HFFc6 (cell line): ENCODE measurements at regions not wholly inside any gene's neighbourhood (a gene's known extent, or its start where the extent isn't known, plus 50 kb on each side); places are given as distances from the start of the nearest gene placed in this dataset.

Source experiments
- DNase-seq: peaks from one replicate; pipeline ENCODE4 v3.0.0-alpha.2; 2018
- H3K27ac Mint-ChIP-seq: 2 replicates; pipeline ENCODE4 v1.8.0; 2020; ENCODE audit warnings: mild to moderate bottlenecking, mixed read lengths
- H3K27me3 Mint-ChIP-seq: 2 replicates; pipeline ENCODE4 v1.8.0; 2021; ENCODE audit warnings: mild to moderate bottlenecking, moderate library complexity, mixed read lengths; ENCODE audit not compliant: insufficient read depth
- H3K36me3 Mint-ChIP-seq: 2 replicates; pipeline ENCODE4 v1.8.0; 2021; ENCODE audit warnings: low read depth, mixed read lengths
- H3K4me1 Mint-ChIP-seq: 2 replicates; pipeline ENCODE4 v1.8.0; 2020; ENCODE audit warnings: low read depth, mixed read lengths
- H3K4me3 Mint-ChIP-seq: 2 replicates; pipeline ENCODE4 v1.8.0; 2020; ENCODE audit warnings: mild to moderate bottlenecking, moderate library complexity, mixed read lengths
- H3K9me3 Mint-ChIP-seq: 2 replicates; pipeline ENCODE4 v1.8.0; 2020; ENCODE audit warnings: mild to moderate bottlenecking, mixed read lengths
- TF ChIP-seq, protein P1 (sequence below): fragments of 200-600 bp; sonication (generic); IDR thresholded peaks from 2 replicates; pipeline ENCODE4 v1.5.0; 2021; ENCODE audit warnings: antibody characterized with exemption, mild to moderate bottlenecking

DNA sequence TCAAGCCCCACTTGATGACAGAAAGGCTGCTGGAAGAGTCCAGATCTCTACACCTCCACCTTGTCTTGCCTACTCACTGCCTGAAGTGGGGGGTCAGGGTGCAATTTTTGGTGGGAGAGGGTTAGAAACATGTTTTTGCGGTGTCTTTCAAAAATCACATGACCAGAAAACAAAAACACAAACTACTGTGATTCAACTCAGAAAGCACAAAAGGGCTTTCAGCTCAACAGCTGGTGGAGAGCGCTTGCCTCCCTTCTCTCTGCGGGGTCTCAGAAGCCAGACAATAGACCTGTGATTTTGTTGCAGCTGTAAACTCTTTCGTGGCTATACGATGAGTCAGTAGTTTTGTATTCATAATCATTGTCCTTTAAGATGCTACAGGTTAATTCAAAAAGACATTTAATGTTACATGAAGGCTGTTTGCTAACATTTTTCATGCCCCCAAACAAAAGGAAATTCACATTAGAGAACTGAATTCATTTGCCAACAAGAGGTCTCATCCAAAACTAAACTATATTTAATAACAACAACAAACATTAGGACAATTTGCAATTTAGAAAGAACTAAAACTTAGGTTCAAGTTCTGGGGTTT, 172.6 kb upstream of the RAI14 start:
- H3K36me3 Mint-ChIP-seq, result no peaks in the 10 kb centered on the region; the same call in 1 of the 2 replicates
- no peaks in the 10 kb centered on the region; the same call in 1 of the 2 replicates for H3K27me3 Mint-ChIP-seq
- H3K27ac Mint-ChIP-seq, result no peak overlapping the region
- no peak overlapping the region for H3K4me3 Mint-ChIP-seq
- peaks cover 51% of the 10 kb centered on the region for H3K4me1 Mint-ChIP-seq
- H3K9me3 Mint-ChIP-seq, result no peaks in the 10 kb centered on the region; the same call in 1 of the 2 replicates
- DNase-seq, result no peak
- TF ChIP-seq, protein P1, sequence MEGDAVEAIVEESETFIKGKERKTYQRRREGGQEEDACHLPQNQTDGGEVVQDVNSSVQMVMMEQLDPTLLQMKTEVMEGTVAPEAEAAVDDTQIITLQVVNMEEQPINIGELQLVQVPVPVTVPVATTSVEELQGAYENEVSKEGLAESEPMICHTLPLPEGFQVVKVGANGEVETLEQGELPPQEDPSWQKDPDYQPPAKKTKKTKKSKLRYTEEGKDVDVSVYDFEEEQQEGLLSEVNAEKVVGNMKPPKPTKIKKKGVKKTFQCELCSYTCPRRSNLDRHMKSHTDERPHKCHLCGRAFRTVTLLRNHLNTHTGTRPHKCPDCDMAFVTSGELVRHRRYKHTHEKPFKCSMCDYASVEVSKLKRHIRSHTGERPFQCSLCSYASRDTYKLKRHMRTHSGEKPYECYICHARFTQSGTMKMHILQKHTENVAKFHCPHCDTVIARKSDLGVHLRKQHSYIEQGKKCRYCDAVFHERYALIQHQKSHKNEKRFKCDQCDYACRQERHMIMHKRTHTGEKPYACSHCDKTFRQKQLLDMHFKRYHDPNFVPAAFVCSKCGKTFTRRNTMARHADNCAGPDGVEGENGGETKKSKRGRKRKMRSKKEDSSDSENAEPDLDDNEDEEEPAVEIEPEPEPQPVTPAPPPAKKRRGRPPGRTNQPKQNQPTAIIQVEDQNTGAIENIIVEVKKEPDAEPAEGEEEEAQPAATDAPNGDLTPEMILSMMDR, result no peak

DNA sequence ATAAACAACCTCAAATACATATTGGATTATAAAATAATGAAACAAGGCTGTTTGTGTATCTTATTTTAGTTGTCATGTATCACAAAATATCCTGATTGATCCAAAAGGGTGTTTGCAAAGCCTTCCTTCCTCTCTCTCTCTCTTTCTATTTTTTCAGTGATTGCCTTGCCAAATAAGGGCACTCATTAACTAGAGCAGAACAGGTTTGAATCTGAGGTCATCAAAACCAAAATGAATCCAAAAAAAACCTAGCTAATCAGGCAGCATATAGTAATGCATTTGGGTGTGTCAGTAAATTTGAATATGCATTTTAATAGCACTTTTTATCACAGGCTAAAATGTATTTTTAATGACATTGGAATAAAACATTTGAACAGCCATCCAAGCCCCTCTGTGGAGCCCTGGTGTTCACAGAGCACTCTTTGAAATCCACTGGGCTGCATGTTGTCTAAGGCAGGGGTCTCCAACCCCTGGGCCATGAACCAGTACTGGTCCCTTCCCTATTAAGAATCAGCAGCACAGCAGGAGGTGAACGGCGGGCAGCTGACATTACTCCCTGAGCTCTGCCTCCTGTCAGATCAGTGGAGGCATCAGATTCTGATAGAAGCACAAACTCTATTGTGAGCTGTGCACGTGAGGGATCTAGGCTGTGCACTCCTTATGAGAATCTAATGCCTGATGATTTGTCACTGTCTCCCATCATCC, 171.8 kb upstream of the RAI14 start:
- Mint-ChIP-seq H3K36me3 (no peaks in the 10 kb centered on the region; the same call in 1 of the 2 replicates), H3K4me1 (peaks cover 59% of the 10 kb centered on the region), H3K4me3 (0 out of 2 replicates have a peak overlapping the region, but pooled peaks have one; percentile 8), H3K27ac (peak overlapping the region; percentile 62), H3K27me3 (no peaks in the 10 kb centered on the region; the same call in none of the 2 replicates), H3K9me3 (no peaks in the 10 kb centered on the region; the same call in 1 of the 2 replicates)
- TF ChIP-seq, protein P1, result no peak
- DNase-seq, result no peak

DNA sequence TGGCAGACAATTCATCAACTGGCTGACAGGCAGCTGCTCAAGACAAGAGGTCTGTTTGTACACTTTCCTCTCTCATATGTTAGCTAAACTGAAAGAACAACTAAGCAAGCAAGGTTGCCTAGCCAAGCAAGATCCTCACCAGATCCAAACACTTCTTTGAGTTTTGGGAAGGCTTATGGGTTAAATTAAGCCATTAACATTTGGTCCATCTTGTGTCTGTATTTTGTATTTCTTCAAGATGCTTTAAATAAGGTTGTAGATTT, 170.4 kb upstream of the RAI14 start:
- no peak for DNase-seq
- no peaks in the 10 kb centered on the region; the same call in 1 of the 2 replicates for H3K9me3 Mint-ChIP-seq
- H3K36me3 Mint-ChIP-seq, result no peaks in the 10 kb centered on the region; the same call in 1 of the 2 replicates
- H3K4me1 Mint-ChIP-seq, result peaks cover 70% of the 10 kb centered on the region
- peak overlapping the region; percentile 85; the same call in 1 of the 2 replicates for H3K27ac Mint-ChIP-seq
- TF ChIP-seq, protein P1, result no peak
- H3K27me3 Mint-ChIP-seq, result no peaks in the 10 kb centered on the region; the same call in none of the 2 replicates
- H3K4me3 Mint-ChIP-seq, result no peak overlapping the region

DNA sequence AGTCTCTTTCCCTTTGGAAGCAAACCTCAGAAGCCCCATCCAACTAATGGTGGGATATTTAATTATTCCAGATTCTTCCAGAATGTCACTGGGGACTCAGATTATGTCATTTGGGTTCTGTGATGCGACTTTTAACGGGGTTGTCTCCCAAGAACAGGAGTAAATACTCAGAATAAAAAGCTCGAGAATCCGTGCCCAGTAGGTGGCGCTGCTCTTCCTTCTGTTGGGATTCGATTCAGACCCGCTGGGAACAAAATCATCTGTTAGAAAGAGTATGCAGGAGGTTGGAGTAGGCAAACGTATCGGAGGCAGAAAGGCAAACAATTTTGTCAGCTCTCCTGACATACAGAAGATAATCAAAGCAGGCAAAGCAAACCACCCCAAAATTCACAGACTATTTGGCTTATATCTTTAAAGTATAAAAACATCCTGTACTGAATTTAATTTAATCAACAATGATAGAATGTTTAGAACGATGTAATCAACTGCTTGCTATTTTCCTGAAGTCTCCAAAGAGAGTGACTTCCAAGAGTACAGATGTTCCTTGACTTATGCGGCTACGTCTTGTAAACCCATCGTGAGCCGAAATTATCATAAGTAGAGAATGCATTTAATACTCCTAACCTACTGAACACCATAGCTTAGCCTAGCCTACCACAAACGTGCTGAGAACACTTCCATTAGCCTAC, 169.8 kb upstream of the RAI14 start:
- H3K4me3 Mint-ChIP-seq, result peak overlapping the region; percentile 36
- H3K27ac Mint-ChIP-seq, result peak overlapping the region; percentile 85
- H3K27me3 Mint-ChIP-seq, result no peaks in the 10 kb centered on the region; the same call in 1 of the 2 replicates
- peak; percentile 81 for DNase-seq
- H3K36me3 Mint-ChIP-seq, result no peaks in the 10 kb centered on the region; the same call in 1 of the 2 replicates
- H3K9me3 Mint-ChIP-seq, result no peaks in the 10 kb centered on the region; the same call in 1 of the 2 replicates
- H3K4me1 Mint-ChIP-seq, result peaks cover 76% of the 10 kb centered on the region
- TF ChIP-seq, protein P1, result peak; percentile 97

DNA sequence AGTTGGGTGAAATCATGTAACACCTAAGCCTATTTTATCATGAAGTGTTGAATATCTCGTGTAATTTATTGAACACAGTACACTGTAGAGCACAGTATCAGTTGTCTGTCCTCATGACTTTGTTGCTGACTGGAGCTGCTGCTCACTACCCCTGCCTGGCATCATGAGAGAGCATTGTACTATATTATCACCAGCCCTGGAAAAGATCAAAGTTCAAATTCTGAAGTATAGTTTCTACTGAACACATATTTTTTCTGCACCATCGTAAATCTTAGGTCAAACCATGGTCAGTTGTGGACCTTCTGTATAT, 169.3 kb upstream of the RAI14 start:
- H3K4me1 Mint-ChIP-seq, result peaks cover 81% of the 10 kb centered on the region
- TF ChIP-seq, protein P1, result no peak
- H3K36me3 Mint-ChIP-seq, result no peaks in the 10 kb centered on the region; the same call in 1 of the 2 replicates
- no peak for DNase-seq
- no peaks in the 10 kb centered on the region; the same call in 1 of the 2 replicates for H3K9me3 Mint-ChIP-seq
- H3K27ac Mint-ChIP-seq, result peak overlapping the region; percentile 85
- H3K4me3 Mint-ChIP-seq, result no peak overlapping the region; the same call in 1 of the 2 replicates
- H3K27me3 Mint-ChIP-seq, result no peaks in the 10 kb centered on the region; the same call in 1 of the 2 replicates
